Fibroblast of lung (primary cell): ENCODE measurements at regions not wholly inside any gene's neighbourhood (a gene's known extent, or its start where the extent isn't known, plus 50 kb on each side); places are given as distances from the start of the nearest gene placed in this dataset.

Experiments
- DNase-seq, 2 donors: peaks; one replicate each; pipeline versions ENCODE4 v3.0.0 to v3.0.0-alpha.2; 2010; ENCODE audit warnings: low read depth in 2 of 2
- H2AFZ ChIP-seq: 2 replicates; pipeline ENCODE4 v1.5.1; 2012; ENCODE audit warnings: low read length, control low read depth, inconsistent platforms
- H3K27ac ChIP-seq: 2 replicates; pipeline ENCODE4 v1.5.1; 2011; ENCODE audit warnings: low read length, control low read depth; ENCODE audit not compliant: insufficient read depth
- H3K27me3 ChIP-seq: 2 replicates; pipeline ENCODE4 v1.5.1; 2011; ENCODE audit warnings: mild to moderate bottlenecking, low read length; ENCODE audit not compliant: control insufficient read depth, insufficient read depth
- H3K36me3 ChIP-seq: 2 replicates; pipeline ENCODE4 v1.5.1; 2011; ENCODE audit warnings: low read length; ENCODE audit not compliant: control insufficient read depth, insufficient read depth
- H3K4me1 ChIP-seq: 2 replicates; pipeline ENCODE4 v1.5.1; 2011; ENCODE audit warnings: low read length; ENCODE audit not compliant: control insufficient read depth, insufficient read depth; ENCODE audit errors: extremely low read depth
- H3K4me2 ChIP-seq: 2 replicates; pipeline ENCODE4 v1.5.1; 2011; ENCODE audit warnings: low read length, control low read depth; ENCODE audit not compliant: insufficient read depth; ENCODE audit errors: extremely low read depth
- H3K4me3 ChIP-seq, 4 experiments: fragments of 200-600 bp in 1 of 4; sonication (generic) in 1 of 4; replicated peaks in 1 of 4; 2 replicates each; pipeline ENCODE4 v1.5.1; 2011 to 2016; ENCODE audit warnings: low read length in 4 of 4, low read depth in 3 of 4, mild to moderate bottlenecking in 3 of 4, control low read depth in 2 of 4, inconsistent platforms in 1 of 4, mixed read lengths in 1 of 4; ENCODE audit not compliant: insufficient read depth in 1 of 4; ENCODE audit errors: control extremely low read depth in 1 of 4
- H3K79me2 ChIP-seq: 2 replicates; pipeline ENCODE4 v1.5.1; 2012; ENCODE audit warnings: mild to moderate bottlenecking, low read length, inconsistent platforms; ENCODE audit not compliant: control insufficient read depth, insufficient read depth
- H3K9ac ChIP-seq: 2 replicates; pipeline ENCODE4 v1.5.1; 2011; ENCODE audit warnings: mild to moderate bottlenecking, low read length, control low read depth; ENCODE audit not compliant: insufficient read depth
- H3K9me3 ChIP-seq: 2 replicates; pipeline ENCODE4 v1.5.1; 2012; ENCODE audit warnings: low read depth, low read length; ENCODE audit not compliant: control insufficient read depth, insufficient read depth
- H4K20me1 ChIP-seq: 2 replicates; pipeline ENCODE4 v1.5.1; 2011; ENCODE audit warnings: low read length; ENCODE audit not compliant: control insufficient read depth, insufficient read depth; ENCODE audit errors: extremely low read depth
- CTCF ChIP-seq, 2 donors: IDR thresholded peaks in 1 of 2; conservative IDR thresholded peaks in 1 of 2; 1 replicate in 1 of 2; 2 replicates in 1 of 2; pipeline ENCODE4 v1.5.1; 2011 to 2012; ENCODE audit warnings: low read length in 2 of 2, control low read depth in 1 of 2, inconsistent platforms in 1 of 2, low read depth in 1 of 2, mild to moderate bottlenecking in 1 of 2
- EZH2 ChIP-seq: IDR thresholded peaks from 2 replicates; pipeline ENCODE4 v1.5.1; 2012; ENCODE audit warnings: low read length, control low read depth, mild to moderate bottlenecking; ENCODE audit errors: missing control alignments

GRCh38 chr7:121449329-121449728 lies 53.2 kb upstream of the FAM3C start:
- no peak overlapping the region for H3K4me3 ChIP-seq
- no peak overlapping the region for H3K4me2 ChIP-seq
- H3K36me3 ChIP-seq, result no peaks in the 10 kb centered on the region
- H3K4me1 ChIP-seq, result no peaks in the 10 kb centered on the region
- no peak overlapping the region for H3K27ac ChIP-seq
- no peaks in the 10 kb centered on the region for H3K79me2 ChIP-seq
- no peak overlapping the region for H2AFZ ChIP-seq
- no peaks in the 10 kb centered on the region for H3K9me3 ChIP-seq
- no peak overlapping the region for H3K9ac ChIP-seq
- H4K20me1 ChIP-seq, result no peaks in the 10 kb centered on the region
- H3K27me3 ChIP-seq, result no peaks in the 10 kb centered on the region
- DNase-seq, result peak in 1 of 2 donors; percentile 27
- TF ChIP-seq CTCF (conservative IDR thresholded peaks at IDR 0.05 in 1 of 2, IDR thresholded peaks at IDR 0.05 in 1 of 2; ENCODE audit: low read depth in 1 of 2, low read length in 2 of 2) (peak; percentile 19), EZH2 (no peak)

GRCh38 chr7:121448429-121448828 lies 52.3 kb upstream of the FAM3C start:
- no peaks in the 10 kb centered on the region for H3K27me3 ChIP-seq
- no peak overlapping the region for H3K27ac ChIP-seq
- H3K9me3 ChIP-seq, result no peaks in the 10 kb centered on the region
- H3K79me2 ChIP-seq, result no peaks in the 10 kb centered on the region
- no peak overlapping the region for H2AFZ ChIP-seq
- no peak for DNase-seq
- TF ChIP-seq EZH2 (no peak), CTCF (conservative IDR thresholded peaks at IDR 0.05 in 1 of 2, IDR thresholded peaks at IDR 0.05 in 1 of 2; ENCODE audit: low read depth in 1 of 2, low read length in 2 of 2) (no peak)
- no peaks in the 10 kb centered on the region for H4K20me1 ChIP-seq
- no peaks in the 10 kb centered on the region for H3K36me3 ChIP-seq
- no peak overlapping the region for H3K4me3 ChIP-seq
- no peak overlapping the region for H3K9ac ChIP-seq
- H3K4me1 ChIP-seq, result no peaks in the 10 kb centered on the region
- no peak overlapping the region for H3K4me2 ChIP-seq

GRCh38 chr7:121447911-121448300 lies 51.8 kb upstream of the FAM3C start:
- Histone ChIP-seq H3K4me2 (no peak overlapping the region), H3K36me3 (no peaks in the 10 kb centered on the region), H3K4me1 (no peaks in the 10 kb centered on the region), H3K4me3 (no peak overlapping the region), H3K9me3 (no peaks in the 10 kb centered on the region), H2AFZ (peak overlapping the region; percentile 11), H3K79me2 (no peaks in the 10 kb centered on the region), H3K27me3 (no peaks in the 10 kb centered on the region), H4K20me1 (no peaks in the 10 kb centered on the region), H3K9ac (no peak overlapping the region), H3K27ac (no peak overlapping the region)
- TF ChIP-seq EZH2 (no peak), CTCF (conservative IDR thresholded peaks at IDR 0.05 in 1 of 2, IDR thresholded peaks at IDR 0.05 in 1 of 2; ENCODE audit: low read depth in 1 of 2, low read length in 2 of 2) (no peak)
- DNase-seq, result no peak
